ENCODE measurements at regions not wholly inside any gene's neighbourhood (a gene's known extent, or its start where the extent isn't known, plus 50 kb on each side); places are given as distances from the start of the nearest gene placed in this dataset.

DNA sequence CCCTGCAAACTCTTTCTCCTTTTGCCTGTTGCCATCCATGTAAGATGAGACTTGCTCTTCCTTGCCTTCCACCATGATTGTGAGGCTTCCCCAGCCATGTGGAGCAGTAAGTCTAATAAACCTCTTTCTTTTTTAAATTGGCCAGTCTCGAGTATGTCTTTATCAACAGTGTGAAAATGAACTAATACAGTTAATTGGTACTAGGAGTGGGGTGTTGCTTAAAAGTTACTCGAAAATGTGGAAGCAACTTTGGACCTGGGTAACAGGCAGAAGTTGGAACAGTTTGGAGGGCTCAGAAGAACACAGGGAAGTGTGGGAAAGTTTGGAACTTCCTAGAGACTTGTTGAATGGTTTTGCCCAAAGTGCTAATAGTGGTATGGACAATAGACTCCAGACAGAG is 359.2 kb upstream of the KHDRBS2 start:
- TF ChIP-seq, protein P1, sequence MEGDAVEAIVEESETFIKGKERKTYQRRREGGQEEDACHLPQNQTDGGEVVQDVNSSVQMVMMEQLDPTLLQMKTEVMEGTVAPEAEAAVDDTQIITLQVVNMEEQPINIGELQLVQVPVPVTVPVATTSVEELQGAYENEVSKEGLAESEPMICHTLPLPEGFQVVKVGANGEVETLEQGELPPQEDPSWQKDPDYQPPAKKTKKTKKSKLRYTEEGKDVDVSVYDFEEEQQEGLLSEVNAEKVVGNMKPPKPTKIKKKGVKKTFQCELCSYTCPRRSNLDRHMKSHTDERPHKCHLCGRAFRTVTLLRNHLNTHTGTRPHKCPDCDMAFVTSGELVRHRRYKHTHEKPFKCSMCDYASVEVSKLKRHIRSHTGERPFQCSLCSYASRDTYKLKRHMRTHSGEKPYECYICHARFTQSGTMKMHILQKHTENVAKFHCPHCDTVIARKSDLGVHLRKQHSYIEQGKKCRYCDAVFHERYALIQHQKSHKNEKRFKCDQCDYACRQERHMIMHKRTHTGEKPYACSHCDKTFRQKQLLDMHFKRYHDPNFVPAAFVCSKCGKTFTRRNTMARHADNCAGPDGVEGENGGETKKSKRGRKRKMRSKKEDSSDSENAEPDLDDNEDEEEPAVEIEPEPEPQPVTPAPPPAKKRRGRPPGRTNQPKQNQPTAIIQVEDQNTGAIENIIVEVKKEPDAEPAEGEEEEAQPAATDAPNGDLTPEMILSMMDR (conservative IDR thresholded peaks at IDR 0.05; ENCODE audit: low read depth, low read length): no peak
- no peak for TF ChIP-seq EZH2 (IDR thresholded peaks at IDR 0.05; ENCODE audit: low read length, unreplicated experiment)
